Renal cortex interstitium (tissue), 11 donors: ENCODE measurements at regions not wholly inside any gene's neighbourhood (a gene's known extent, or its start where the extent isn't known, plus 50 kb on each side); places are given as distances from the start of the nearest gene placed in this dataset.

Source experiments
- DNase-seq, 11 donors: peaks; one replicate each; pipeline ENCODE4 v3.0.0-alpha.2; 2013; ENCODE audit warnings: low read depth in 9 of 11, low spot score in 4 of 11; ENCODE audit errors: extremely low read depth in 1 of 11

DNA sequence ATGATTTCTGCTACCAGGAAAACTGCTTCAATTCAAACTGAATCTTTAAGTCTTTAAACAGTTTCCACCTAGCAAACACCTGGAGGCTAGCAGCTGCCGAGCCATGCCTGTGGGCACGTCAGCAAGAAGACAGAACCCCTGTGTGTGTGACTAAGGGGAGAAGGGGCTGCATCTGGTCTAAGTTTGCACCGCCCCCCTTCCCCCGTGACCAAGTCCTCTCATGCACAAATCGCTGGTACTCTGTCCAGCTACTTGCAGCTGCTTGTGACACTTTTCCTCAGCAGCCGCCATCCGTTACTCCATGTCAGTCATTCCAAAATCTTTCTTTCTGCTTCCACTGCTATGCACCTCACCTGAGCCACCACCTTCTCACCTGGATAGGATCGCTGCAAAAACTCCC, 355.0 kb downstream of the SS18 start:
- DNase-seq = no peak

DNA sequence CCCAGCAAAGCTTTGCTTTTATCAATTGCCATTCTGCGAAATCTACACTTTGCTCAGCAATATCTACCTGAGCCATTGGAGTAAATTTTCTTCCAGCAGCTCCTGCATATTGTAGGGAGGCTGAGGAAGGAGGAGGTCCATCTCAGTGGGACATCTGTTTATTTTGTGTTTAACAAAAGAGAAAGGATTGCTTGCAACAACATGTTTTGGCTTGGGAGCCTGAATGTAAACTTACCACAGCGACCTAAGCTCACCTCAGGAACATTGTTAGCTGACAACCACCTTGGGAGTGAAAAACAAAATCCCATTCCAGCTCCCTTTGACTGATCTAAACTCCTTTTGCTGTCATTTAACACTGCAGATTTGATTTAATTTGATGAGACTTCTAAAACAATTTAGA, 356.1 kb downstream of the SS18 start:
- DNase-seq = no peak

DNA sequence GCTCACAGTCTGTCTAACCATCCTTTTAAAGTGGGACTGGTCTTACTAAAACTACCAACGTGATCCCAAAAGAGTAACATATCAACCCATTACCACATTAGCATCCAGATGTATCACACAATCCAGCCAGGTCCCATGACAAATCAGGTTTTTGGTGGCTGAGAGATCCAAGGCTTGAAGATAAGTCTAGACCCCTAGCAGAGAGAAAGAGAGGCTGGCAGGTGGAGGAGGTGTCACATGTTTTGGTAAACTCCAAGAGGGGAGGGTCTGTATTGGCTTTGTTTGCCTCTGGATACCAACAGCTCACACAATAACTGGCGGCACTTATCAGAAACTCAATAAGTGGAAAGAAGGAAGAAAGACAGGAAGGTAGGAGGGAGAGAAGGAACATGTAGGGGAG, 357.6 kb downstream of the SS18 start:
- DNase-seq = no peak

DNA sequence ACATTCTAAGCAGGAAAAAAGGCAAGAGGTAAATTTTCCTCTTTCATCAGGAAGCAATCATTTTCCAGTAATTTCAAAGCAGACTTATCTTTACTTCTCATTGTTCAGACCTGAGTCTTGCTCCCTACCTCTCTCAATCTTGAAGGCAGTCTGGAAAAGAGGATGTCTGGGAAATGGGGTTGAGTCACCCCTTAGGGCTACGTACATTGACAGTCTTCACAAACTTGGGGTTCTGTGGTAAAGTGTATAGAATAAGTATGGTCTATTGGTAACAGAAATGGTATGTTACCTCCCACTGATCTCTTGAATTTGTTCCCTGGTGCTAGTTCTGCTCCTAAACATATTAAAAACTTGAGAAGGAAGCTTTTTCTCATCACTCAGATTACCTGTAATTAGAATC, 361.3 kb downstream of the SS18 start:
- no peak for DNase-seq

DNA sequence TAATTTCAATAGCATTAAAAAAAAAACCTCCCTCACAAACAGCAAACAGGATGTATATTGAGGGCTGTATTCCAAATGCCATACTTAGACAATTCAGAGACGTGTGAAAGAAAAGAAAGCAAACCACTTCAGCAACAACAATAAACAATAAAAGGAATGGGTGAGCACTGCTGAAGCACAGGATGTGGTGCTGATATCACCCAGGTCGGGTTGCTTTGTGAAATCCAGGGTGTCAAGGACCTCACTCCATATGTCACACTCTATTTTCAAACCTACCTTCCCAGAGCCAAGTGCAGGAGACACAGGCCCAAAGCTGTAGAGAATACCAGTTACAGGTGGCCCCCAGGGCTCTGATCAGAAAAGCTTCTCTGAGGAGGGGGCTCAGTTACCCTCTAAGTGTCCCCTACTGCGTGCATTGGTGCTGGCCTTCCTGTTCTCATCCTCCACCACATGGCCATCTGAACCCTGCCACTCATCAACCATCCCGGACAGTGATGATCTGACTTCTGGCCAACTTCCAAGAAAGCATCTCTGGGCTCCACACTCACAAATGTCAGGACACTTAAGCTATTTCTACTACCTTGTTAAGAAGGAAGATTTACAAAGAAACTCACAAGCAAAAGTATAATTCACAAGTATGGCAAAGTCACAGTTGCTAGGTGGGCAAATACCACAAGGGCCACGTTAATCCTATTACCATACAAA, 363.0 kb downstream of the SS18 start:
- DNase-seq = no peak

DNA sequence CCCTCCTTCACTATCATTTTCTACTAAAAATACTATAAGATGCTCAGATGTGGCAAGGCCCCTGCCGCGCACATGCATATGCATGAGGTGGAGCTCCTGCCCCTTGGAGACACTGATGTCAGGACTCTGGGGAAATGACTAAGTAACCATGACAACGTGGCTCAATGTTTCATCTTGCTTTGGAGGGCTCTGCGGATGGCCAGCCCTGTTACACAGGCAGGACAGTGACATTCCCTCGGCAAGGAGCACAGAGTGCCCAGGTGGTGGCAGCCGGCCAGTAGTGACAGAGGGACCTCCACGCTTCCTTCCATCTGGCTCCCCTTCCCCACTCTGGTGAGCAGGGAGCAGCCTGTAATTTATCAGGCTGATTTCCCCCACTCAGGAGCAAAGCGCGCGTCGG, 364.1 kb downstream of the SS18 start:
- no peak for DNase-seq

DNA sequence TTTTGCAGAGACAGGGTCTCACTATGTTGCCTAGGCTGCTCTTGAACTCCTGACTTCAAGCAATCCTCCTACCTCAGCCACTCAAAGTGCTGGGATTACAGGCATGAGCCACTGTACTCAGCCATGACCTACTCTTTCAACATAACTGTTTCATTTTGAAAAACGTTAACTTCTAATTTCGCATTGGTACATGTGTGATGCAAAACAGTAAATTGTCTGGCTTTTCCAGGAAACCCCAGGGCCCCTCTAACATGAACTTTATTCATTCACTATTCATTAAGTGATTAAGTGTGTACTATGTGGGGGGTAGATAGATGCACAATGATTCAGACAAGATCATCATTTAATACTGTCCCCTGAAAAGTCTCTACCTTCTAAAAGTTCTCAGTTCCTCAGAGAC, 364.9 kb downstream of the SS18 start:
- DNase-seq = no peak

DNA sequence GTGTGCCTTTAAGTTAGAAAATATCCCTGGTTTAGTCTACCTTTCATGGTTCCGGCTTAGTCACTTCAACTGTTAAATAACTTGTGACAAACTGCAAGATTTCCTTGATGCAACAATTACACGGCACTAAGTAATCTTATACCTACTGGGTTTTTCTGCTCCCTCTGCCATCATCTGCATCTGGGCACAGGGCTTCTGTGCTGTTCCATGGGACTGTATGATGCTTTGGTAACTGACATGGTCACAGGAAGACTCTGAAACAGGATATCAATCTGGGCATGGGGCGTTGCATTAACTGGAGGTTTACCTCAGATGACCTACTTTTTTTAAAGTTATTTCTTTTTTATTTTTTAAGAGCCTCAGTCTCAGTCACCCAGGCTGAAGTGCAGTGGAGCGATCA, 365.4 kb downstream of the SS18 start:
- no peak for DNase-seq

DNA sequence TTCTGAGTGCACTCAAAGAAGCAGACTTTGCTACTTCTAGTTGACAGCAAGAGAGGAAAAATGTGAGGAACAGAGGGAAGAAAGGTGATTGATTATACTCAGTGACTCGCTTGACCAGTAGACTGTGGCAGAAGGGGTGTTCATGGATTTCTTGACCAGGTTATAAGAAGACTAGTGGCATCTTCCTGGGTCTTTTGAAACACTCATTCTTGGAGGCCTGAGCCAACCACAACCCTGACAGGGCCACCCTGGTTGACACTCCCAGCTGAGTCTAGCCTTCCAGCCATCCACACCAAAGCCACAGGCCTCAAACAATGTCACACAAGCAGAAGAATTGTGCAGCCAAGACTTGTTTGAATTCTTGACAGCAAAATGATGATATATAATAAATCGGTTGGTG, 366.3 kb downstream of the SS18 start:
- no peak for DNase-seq

DNA sequence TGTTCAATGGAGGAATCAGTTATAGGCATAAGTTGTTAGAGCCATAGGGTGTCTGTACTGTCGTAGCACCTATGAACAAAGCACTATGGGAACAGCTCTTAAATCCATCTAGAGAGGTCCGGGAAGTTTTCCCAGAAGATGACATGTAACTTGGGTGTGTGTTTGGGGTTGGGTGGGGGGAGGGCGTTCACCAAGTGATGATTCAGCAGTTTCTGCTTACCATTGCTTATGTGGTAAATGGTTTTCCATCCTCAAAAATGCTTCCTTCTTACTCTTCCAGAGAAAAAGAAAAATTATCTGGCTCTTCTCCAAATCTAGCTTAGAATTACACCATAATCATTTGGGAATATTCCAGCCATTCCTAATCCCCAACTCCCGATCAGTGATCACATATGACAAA, 361.1 kb upstream of the ZNF521 start:
- no peak for DNase-seq

DNA sequence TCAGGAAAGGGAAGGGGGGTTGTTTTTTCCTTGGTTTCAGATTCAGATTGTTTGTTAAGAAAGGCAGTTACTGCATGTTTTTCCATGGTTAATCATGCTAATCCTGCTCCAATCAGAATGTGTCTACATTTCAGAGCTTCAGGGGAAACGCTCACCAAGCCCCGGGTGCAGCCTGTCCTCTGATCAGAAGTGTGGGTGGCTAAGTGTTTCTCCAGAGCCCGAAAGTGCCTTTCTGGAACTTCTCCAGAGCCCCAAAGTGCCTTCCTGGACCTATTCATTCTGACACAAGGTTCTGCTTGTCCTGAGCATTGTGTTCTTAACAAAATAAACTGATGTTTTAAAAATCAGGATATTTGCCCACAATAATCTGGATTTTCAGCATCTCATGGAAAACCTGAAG, 359.0 kb upstream of the ZNF521 start:
- DNase-seq = no peak

DNA sequence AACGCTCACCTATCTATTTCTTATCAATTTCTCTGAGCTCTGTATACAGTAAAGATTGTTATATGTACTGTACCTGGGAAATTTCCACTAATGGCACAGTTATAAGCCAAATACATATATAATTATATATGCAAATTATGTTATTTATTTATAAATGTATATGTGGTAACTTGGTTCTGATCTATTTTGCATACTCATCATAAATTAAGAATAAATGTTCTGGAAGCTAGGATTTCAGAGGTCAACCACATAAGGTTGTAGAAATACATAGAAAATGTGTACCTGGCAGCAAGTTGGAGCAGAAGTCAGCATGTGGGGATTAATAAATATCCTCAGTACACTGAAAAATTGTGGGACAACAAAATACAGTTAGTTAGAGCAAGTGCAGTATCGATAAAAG, 353.7 kb upstream of the ZNF521 start:
- no peak for DNase-seq

DNA sequence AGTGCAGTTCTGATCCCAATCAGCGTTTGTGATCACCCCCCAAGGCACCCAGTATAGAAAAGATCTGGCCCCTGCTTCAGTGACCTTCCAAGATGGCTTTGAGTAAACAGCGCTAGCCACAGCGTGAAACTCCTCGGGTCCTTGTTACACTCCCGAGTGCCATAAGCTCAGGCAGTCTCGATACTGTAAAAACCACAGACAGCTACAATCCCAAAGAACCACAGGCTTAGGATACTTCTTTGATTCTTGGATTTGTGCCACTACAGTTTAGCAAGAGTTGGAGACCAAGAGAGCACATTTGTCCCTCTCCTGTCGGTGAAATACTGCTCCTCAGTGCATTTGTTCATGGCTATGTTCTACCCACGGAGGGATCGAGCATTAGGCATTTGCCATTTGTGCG, 352.5 kb upstream of the ZNF521 start:
- no peak for DNase-seq

DNA sequence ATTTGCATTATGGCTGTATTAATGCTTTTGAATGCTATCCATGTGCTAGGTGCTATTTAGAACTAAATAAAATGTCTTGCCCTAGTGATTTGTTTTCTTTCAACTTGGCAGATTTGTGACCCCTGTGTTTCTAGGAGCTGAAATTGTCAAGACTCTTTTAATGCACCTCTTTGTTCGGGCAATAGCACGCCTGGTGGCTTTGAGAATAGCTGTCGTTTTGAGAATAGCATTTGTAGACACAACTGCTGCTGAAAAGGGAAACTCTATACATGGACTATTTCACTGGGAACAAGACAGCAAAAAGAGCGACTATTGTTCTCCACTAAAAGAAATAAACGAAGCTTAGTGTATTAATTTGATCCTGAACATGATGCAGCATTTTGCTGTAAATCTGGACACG, 352.1 kb upstream of the ZNF521 start:
- no peak for DNase-seq

DNA sequence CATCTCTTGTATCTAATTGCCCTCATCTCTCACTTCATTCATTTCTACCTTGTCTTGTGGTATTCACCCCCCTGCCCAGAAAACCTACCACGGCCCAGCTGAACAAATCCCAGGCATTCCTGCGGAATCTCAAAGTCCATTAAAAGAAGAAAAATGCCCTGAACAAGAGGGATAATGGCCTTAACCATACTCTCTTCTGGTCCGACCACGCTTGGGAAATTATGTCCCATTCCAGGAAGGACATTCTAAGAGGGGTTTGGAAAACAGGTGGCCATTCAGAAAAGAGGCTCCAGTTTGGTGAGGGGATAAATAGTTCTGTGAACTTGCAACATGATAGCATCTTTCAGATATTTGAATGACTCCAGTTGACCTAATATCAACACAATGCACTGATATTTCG, 349.9 kb upstream of the ZNF521 start:
- DNase-seq = no peak

DNA sequence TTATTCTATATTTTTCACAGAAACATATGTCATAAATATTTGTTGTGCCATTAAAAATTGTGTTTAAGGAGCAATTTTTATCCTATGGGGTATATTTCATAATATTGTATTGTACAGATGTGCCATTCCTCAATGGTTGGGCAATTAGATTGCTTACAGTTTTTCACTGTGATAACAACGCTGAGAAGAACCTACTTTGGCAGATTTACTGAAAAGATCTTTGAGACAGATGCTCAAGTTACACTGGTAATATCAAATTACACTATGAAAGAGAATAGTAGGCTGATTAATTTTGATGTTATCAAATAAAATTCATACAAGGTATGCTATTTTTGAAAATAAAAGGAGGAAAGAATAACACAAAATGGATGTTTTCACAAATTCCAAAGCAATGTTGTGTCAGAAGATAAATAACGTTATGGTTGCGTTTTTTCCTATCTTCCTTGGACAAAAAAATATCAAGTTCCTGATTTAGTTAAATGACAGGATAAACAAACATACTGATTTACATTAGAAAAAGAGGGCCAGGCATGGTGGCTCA, 335.1 kb upstream of the ZNF521 start:
- no peak for DNase-seq

DNA sequence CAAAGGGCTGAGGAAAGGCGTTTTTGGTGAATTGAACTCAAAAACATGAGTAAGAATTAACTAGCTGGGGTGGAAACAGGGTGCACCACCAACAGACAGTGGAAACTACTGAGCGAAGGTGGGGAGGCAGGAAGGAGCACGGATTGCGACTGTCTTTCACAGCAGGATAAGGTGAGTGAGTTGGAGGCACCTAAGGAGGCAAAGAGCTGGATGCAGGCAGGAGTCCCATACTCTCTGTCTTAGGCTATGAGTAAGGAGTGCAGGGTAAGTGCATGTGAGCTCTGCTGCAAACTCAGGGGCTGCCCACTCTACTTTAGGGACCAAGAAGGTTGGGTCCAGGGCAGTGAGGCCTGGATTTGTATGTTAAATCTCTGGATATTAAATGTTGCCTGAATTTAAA, 333.1 kb upstream of the ZNF521 start:
- DNase-seq = no peak

DNA sequence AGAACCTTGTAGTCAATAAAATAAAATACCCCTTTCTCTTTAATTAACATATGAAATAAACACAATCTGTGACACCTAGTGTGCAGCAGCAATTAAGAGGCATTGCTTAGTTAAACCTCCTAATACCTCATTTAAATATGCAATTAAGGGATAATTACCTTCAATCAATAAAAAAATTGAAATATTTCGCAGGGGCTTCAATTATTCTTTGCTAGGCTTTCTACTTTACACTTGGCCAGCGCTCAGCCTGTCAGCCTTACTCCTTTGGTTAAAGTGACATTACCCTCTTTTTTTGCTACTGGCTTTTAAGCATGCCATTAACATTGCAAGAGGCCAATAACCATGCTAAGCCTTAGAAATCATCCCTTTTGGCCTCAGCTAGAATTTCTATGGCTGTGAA, 327.5 kb upstream of the ZNF521 start:
- DNase-seq = no peak

DNA sequence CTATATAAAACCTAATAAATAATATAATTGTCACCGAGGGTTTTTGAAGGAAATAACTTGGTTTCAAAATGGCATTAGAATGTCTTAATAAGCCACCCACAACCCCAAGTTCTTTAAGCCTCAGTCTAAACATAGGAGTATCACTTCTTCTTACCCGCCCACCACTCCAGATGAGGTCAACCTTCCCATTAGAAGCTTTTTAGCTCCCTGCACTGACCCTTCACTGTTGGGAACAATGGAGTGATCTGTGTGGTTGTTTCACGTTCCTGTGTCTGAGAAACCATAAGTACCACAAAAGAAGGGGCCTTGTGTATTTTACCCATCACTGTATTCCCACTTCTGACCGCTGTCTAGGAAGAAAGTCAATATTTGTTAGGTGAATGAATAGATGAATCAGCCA, 326.3 kb upstream of the ZNF521 start:
- DNase-seq = no peak

DNA sequence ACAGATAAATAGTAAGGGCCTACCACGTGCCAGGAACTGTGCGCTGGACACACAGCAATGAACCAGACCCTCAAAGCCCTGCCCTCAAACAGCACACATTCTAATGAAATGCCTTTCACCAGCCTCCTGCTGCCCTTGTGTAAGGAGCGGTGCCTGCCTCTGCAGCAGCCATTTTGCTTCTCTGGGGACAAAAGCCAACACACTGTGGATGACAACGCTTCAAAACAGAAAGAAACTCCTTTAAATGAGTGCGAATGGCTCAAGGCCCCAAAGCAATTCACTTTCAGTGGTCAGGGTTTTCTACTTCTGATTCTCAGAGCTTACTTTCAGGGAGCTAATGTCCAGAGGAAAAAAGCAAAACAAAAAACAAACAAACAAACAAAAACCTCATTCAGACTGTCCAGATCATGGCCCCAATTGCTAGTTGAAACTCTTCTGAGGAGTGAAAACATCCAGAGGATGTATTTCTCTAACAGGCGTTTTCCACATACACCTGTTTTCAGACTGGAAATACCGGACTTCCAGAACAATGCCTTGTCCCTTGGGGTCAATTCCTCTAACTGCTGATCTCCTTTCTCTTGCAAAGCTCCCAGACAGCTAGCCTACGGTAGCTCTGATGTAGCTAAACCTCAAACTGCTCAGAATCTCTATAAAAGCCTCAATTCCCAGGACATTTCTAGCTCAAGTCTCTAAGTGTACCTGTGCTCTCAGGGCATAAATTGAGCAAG, 323.3 kb upstream of the ZNF521 start:
- no peak for DNase-seq

DNA sequence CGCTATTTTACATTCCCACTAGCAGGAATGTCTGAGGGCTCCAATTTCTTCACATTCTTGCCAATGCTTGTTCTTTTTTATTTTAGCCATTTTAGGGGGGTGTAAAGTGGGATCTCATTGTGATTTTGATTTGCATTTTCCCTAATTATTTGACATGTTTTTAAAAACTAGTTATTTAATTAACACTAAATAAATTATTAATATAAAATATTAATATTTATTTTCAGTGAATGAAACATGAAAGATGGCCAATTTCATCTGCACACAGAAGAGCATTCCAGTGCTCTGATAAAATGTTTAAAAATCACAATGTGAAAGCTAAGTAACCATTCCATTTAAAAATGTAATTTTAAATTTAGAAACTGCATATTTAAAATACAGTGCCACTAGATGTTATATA, 322.2 kb upstream of the ZNF521 start:
- no peak for DNase-seq
